GM12872 (cell line): ENCODE measurements at regions not wholly inside any gene's neighbourhood (a gene's known extent, or its start where the extent isn't known, plus 50 kb on each side); places are given as distances from the start of the nearest gene placed in this dataset.

ENCODE experiments used
- CTCF ChIP-seq: IDR thresholded peaks from 3 replicates; pipeline ENCODE4 v1.5.1; 2011; ENCODE audit warnings: low read depth, mild to moderate bottlenecking, low read length, moderate library complexity; ENCODE audit not compliant: insufficient read depth

- TF ChIP-seq CTCF: no peak
Measured at GRCh38 chr2:217171874-217172273, 312.0 kb upstream of the TNP1 start.

- TF ChIP-seq CTCF: no peak
Measured at GRCh38 chr2:217168496-217168895, 308.6 kb upstream of the TNP1 start.

GRCh38 chr2:217167531-217167930 is 307.7 kb upstream of the TNP1 start:
- no peak for TF ChIP-seq CTCF

- TF ChIP-seq CTCF: peak; percentile 40; the same call in 1 of the 3 replicates
Measured at GRCh38 chr2:217166241-217166850, 306.5 kb upstream of the TNP1 start.

DNA sequence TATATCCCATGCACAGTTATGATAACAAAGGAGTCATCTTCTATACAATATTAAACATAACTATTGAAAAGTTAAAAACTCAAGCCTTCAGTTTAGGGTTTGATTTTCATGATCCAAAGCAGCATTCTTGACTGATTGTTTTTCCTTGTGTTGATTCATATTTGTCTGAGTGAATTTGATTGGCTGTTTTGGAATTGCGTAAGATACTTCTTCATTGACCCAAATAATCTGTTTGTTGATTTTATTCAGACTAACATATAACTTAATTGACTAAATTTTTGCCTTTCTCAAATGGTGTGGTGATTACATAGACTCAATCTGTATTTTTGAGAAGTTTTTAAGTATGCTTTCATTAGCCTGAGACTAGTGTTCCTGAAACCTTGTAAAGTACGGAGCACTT is 305.7 kb upstream of the TNP1 start:
- no peak for TF ChIP-seq CTCF

GRCh38 chr2:217163987-217164386 is 304.1 kb upstream of the TNP1 start:
- no peak for TF ChIP-seq CTCF

- TF ChIP-seq CTCF: no peak
Measured at GRCh38 chr2:217162533-217162932, 302.7 kb upstream of the TNP1 start.
